Kasumi-1 (cell line): ENCODE measurements at regions not wholly inside any gene's neighbourhood (a gene's known extent, or its start where the extent isn't known, plus 50 kb on each side); places are given as distances from the start of the nearest gene placed in this dataset.

ENCODE experiments used
- DNase-seq, 2 experiments: peaks; one replicate each; lab custom pipeline; 2025; lab: John Stamatoyannopoulos, UW

DNA sequence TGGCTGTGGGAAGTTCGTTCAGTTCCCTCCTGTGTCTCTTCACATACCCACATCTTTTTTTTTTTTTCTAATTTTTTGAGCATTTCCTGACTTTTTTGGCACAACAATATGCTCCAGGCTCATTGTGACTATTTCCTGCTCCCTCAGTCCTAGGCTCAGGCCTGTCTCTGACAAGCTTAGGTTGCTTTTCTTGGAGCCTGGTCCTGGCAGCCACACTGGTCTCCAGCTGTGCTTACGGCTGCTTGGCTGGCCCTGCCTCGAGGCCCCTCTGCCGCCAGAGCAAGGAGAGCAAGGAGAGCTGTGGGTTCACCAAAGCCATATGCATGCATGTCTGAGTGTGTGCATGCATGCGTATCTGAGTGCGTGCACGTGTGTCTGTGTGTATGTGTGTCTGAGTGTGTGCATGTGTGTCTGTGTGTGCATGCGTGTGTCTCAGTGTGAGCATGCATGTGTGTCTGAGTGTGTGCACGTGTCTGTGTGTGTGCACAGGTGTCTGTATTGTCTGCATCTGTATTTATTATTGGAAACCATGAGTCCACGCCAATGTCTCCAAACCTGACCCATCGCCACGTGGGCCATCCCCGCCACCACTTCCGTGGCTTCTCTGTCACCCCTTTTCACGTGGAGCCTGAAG is 766.1 kb upstream of the SALL3 start:
- DNase-seq, result no peak

GRCh38 chr18:78221496-78221895 is 758.1 kb upstream of the SALL3 start:
- no peak for DNase-seq

- DNase-seq, result no peak
These were observed 750.6 kb upstream of the SALL3 start for GRCh38 chr18:78228974-78229373.

DNA sequence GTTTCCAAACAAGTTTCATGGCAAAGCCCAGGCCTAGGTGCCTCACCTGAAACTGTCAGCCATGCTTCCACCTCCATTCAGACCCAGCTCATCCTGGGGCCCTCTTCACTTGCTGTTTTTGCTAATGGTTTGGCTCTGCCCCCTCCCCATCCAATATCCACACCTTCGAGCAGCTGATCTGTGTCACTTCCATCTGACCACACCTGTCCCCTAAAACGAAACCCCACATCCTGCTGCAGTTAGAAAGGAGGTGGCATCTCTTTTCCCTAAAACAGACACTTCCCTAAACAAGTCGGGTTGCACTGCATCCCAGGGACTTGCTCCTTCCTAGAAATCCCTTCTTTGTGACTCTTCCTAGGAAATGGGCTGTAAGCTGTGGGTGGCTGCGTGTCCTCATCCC is 748.7 kb upstream of the SALL3 start:
- DNase-seq, result no peak

- DNase-seq, result no peak
These were observed 747.4 kb upstream of the SALL3 start for GRCh38 chr18:78232196-78232595.

DNA sequence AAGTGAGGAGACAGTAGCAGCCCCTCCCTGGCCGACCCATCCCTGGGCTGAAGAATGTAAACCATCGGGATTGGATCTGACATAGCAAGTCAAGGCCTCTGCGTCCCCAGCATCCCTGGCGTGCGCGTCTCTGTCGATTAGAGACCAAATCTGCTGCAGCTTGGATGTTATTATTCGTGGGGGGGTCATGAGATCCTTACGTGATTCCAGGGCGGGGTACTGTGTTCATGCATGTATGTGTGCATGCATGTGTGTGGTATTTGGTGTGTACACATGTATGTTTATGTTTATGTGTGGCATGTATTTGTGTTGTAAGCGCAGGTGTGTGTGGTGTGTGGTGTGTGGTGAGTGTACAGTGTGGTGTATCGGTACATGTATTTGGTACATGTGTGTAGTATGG is 741.8 kb upstream of the SALL3 start:
- DNase-seq, result no peak

DNA sequence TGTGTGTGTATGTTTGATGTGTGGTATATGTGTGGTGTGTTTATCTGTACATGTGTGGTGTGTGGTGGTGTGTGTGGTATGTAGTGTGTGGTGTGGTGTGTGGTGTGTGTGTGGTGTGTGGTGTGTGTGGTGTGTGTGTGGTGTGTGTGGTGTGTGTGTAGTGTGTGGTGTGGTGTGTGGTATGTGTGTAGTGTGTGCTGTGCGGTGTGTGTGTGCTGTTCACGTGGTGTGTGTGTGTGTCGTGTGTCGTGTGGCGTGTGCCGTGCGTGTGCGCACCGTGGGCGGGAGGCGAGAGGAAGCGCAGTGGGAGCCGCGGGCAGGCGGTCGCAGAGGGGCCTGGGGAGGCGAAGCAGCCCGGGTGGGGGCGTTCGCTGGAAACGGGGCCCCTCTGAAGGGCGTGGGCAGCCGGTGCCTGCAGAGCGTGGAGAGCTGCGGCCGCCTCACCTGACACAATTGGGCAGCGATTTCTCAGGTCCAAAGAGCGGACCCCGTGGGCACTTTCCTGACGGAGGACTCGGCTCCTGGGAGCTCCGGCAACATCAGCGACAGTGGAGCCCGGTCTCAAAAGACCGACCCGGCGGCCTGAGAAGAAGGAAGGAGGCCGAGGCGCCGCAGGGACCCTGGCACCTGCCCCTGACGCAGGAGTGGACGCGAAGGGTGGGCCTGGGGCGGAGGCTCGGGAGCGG is 741.1 kb upstream of the SALL3 start:
- DNase-seq, result no peak

DNA sequence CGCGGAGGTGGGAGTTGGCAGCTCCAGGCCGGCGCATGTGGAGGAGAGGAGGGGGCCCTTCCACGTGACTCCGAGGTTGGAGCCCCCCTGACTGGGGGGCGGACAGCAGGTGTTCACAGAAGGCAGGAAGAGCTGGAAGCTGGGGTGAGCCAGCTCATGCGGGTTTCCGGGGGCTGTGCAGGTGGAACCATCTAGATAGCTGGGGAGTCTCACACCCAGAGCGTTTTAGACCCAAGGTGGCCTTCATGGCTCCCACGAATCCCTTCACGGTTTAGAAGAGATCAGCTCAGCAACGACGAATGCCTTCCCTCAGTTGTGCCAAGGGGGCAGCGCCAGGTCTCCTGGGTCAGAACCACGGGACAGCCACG is 740.5 kb upstream of the SALL3 start:
- DNase-seq, result no peak

DNA sequence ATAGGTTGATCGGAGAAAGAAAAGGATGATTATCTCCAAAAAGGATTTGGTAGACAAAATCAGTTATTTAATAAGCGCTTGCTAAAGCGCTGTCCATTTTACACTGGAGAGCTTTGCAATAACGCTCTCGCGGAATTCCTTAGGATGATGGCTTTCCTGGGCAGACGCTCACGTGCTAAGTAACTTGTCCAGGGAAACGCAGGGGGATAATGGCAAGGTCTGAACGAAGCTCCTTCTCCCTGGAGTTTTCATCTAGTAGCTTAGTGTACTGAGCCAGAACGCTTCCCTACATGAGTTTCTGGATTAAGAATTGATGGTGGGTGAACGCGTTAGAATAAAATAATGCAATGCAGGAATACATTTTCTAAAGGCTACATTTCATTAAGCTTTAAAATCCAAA is 739.5 kb upstream of the SALL3 start:
- no peak for DNase-seq

DNA sequence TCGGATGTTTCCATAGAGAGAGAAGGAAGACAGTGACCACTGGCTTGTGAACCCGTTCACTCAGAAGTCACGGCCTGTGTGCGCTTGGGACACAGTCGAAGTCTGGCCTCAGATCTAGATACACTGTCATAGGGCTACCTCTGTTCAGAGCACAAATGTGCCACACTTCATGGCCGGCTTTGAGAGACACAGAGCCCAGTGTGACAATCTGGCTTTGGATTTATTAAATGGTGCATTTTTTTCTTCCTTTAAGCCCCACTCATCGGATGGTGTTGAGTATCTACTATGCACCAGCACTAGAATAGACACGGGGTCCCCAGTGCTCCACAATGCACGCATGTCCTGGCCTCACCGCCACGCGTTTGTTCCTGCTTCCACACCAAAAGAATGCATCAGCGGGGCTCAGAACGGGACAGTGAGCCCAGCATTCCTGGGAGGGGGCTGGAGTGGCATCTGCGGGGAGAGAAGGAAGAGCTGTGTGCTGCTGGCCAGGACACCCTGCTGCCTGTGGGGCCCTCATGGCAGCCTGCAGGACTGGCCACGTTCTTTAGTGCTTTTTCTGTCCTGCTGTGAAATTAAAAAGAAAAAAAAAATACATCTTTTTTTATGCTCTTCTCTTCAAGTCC is 738.9 kb upstream of the SALL3 start:
- DNase-seq, result no peak

GRCh38 chr18:78241535-78242253 is 737.9 kb upstream of the SALL3 start:
- no peak for DNase-seq

GRCh38 chr18:78242254-78242643 is 737.4 kb upstream of the SALL3 start:
- no peak for DNase-seq

DNA sequence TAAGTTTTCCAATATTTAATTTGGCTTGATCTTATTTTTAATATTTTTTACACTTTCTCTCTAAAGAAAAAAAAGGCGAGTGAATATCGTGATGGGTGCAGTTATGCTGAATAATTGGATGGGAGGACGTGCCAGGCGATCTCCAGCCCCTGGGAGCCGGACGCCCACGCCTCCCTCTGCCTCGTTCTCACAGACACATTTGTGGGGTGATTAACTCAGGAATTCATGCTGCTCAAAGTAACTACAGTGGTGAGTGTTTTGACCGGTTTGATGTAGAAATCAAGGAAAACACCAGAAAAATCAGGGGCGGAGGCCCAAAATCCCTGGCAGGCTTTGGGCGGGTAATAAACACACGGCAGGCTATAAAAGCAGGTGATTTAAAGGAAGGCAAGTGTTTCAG is 736.8 kb upstream of the SALL3 start:
- DNase-seq, result no peak

DNA sequence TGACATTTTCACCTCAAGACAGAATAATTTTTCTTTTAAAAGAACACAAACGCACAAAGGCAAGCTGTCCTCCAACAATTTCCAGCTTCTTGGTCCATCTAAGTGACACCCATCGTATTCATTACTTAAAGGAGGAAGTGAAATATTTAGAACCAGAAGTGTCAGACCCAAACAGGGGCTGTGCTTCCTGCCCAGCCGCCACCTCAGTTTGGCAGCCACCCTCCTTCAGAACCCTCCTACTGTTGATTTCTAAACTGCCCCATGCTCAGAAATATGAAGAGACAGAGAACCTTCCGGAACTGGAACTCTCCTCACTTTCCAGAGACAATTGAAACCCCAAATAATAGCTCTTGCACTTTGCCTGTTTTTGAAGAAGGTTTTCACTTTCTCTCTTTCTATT is 734.8 kb upstream of the SALL3 start:
- DNase-seq, result no peak

DNA sequence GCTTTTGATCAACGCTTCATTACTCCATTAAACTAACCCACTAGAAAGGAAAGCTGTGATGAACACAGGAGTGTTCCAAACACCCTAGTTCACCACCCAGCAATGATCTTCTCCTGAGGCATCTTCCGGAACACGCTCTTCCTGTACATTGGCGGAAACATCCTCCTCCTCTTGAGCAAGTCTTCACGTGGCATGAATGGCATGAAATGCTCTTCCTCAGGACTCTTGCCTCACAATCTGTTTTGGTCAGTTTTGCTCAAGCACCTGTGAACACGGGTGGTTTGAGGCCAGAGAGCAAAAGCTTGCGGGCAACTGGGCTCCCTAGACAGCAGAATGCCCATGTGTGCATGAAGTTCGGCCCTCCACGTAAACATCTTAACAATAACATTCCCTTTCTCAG is 734.2 kb upstream of the SALL3 start:
- DNase-seq, result no peak

- DNase-seq, result no peak
These were observed 733.6 kb upstream of the SALL3 start for GRCh38 chr18:78246050-78246449.

DNA sequence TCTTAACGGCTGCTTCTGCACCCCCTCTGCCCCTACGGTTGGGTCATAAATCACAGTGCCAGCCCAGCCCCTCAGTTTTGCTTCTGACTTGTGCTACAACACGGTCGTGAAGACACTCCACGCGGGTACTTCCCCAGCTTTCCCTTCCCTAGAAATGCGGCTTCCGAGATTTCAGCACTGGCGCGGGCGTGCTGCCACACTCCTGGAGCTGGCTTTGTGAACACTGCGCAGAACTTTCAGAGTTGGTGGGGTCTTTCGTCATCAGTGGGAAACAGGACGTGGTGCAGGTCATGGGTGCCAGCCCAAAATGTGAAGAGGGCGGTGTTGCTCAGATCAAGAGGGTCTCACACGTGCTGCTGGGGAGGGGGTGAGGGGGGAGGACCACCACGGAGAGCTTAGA is 733.0 kb upstream of the SALL3 start:
- no peak for DNase-seq

DNA sequence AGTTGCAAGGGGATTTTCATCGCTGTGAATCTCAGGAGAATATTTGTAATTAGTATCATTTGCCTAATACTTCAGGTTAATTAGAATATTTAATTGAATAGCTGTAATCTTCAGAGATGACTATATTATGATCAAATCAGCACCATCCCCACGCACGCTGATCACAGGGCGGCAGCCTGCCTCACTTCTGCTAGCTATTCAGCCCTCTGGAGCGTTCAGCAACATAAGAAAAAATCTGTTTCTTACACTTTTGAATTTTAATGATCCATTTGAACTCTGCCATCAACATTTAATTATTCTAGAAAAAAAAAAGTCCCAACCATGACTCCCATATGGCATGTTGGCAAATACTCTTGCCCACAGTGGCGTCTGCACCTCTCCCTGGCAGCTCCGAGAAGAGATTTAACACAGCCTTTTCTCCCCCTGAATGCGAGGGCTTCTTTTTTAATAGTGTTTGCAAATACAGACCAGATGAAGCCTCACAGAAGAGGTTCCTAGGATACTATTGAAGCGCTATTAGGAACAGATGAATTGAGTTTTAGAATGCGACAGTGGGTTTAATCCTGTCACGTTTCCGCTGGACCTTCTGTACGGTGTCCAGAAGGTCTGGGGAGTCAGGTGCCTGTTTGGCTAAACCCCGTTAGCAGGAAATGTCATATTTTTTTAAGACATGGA is 731.9 kb upstream of the SALL3 start:
- DNase-seq, result no peak

- DNase-seq, result no peak
These were observed 724.6 kb upstream of the SALL3 start for GRCh38 chr18:78255013-78255412.

DNA sequence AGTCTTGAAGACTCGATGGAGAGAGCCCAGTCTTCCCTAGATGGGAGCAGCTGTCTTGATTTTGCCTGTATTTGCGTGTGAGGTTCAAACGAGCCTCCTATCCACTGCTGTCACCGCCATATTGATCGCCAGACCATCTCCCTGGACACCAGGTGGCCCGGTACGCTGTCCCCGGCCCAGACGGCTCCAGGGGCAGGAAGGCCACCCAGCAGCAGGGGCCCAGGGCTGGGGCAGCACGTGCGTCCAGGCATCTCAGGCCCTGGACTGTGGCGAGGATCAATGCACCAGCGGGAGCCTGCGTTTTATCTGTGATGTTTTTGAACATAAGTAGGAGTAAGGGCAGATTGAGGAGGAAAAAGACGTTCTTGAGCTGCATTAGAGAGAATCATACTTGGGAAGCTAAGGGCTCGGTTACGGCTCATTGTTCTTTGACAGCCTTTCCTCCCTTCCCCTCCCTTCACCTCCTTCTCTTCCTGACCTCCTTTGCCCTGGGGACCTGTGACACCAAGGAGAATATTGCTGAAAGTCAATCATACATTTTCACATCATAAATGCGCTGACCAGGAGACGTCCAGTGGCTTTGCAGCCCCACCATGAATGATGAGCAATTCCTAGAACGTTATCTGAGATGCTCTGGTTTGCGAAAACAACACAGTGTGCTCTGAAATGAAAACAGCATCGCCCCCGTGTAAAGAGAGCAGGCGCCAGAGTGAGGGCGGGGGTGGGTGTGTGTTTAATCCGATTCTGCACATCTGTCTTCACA is 711.2 kb upstream of the SALL3 start:
- DNase-seq, result no peak

DNA sequence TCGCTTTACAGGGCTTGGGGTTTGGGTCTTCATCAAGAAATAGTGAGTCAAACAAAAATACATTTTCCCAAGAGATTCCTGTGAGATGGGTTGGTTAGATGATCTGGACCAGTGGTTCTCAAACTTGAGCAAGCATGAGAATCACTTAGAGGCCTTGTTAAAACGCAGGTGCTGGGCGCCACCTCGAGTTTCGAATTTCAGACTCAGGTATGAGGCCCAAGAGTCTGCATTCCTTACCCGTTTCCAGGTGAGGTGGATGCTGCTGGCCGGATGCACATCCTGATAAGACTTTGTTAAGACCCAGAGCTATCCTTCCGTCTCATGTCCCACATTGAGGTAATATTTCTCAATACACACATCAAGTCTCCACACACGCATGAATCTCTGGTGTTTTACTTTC is 707.8 kb upstream of the SALL3 start:
- no peak for DNase-seq

DNA sequence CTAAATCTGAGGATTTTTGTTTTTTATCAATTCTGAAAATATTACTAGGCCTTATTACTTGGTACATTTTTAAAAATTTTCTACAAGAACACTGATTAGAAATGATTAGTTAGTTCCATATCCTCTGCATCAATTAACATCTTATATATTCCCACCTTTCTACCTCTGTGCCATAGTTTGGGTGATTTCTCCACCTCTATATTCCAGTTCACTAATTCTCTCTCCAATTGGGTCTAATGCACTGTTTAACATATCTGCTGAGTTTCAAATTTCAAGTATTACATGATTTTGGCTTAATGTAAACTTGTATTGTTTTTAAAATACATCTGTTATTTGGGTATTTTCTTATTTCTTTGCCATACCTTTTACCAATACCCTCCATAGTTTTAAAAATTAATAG is 705.7 kb upstream of the SALL3 start:
- no peak for DNase-seq
